GM23248 (cell line): ENCODE measurements at regions not wholly inside any gene's neighbourhood (a gene's known extent, or its start where the extent isn't known, plus 50 kb on each side); places are given as distances from the start of the nearest gene placed in this dataset.

Source experiments
- EZH2 ChIP-seq: fragments of 200-600 bp; sonication (generic); IDR thresholded peaks from 2 replicates; pipeline ENCODE4 v1.6.1; 2018; ENCODE audit warnings: antibody characterized with exemption, mild to moderate bottlenecking; ENCODE audit not compliant: insufficient read depth, poor library complexity, severe bottlenecking
- EZH2phosphoT487 ChIP-seq: fragments of 200-600 bp; sonication (generic); IDR thresholded peaks from 2 replicates; pipeline ENCODE4 v1.6.1; 2018; ENCODE audit warnings: antibody characterized with exemption, moderate library complexity, mild to moderate bottlenecking, low read depth; ENCODE audit not compliant: insufficient read depth

DNA sequence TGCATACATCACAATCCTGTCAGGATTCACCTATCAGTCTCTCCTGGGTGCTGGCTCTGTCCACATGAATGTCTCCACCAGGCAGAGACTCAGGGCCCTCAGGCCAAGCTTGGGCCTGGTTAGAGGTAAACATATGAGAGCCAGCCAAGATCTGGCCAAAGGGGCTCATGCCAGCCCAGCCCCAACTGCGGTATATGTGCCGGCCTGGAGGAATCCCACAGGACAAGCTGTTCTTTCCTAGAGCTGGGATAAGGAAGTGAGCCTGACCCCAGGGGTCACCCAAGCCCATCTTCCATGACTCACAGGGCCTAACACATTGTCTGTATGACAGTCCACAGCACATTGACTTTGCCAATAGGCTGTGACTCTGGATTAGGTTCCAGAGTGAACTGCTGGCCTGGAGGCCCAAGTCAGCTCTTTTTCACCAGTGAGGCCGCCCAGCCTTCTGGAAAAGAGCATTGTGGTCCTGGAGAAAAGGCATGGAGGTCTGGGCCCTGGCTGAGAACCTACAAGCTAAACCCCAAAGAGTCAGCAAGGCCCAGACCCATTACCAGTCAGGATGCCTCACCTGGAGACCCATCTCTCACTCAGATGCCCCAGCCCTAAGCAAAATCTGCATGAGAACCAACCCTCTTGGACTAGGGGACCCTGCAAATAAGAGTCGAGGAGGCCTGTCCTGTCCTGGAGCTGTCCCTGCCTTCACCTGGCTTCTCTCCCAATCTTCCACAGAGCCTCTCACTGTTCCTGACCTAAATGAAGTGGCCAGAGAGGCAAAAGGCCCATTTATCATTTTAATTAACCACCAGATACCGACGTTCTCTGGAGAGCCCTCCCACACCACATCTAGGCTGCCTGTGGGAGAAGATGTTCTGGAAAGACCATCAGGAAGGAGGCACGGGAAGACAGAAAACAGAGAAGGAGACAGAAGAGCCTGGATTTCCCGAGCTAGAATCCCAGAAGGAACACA lies 120.9 kb upstream of the PKDCC start:
- no peak for TF ChIP-seq EZH2
- TF ChIP-seq EZH2phosphoT487, result no peak
